HG02759 (cell line): ENCODE measurements at regions not wholly inside any gene's neighbourhood (a gene's known extent, or its start where the extent isn't known, plus 50 kb on each side); places are given as distances from the start of the nearest gene placed in this dataset.
"Not testable (repeated sequence)": the region's sequence is repeated elsewhere in the genome, so short reads cannot be mapped to it uniquely, and the experiment has no call there.

Experiments
- ATAC-seq: cut with Tn5 transposase; IDR thresholded peaks from one replicate; pipeline ENCODE4 v1.9.1; 2021; ENCODE audit warnings: mild to moderate bottlenecking, moderate library complexity; ENCODE audit not compliant: unreplicated experiment

- ATAC-seq, result no peak
Observed at GRCh38 chr7:91398341-91398740, 134.1 kb downstream of the FZD1 start.

DNA sequence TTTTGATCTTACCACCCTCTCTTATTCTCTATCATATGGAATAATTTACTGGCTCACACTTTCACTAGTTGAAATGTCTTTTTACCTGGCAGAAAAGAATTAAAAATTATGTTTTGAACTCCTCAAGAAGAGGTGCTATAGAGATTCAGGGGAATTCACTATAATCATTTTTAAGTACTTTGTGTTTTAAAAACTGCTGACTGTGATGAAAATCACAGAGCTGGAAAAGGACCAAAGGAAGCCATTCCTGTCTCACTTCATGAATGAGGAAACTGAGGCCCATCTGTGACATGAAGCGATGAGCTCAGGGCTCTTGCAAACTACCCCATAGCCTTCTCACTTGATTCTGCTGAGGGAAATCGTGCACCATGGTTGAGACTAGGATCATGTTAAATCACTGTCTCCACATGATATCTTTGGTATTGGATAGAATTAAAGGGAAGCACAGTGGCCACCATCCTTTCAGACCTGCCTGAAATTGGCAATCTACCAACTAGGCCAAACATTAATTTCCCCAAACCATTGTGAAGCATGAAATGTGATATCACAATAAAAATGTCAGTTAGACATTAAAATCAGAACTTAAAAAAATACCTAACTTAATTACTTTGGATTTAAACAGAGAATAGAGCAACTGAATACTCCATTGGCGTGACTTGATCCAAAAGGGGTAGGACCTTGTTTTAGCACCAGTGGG, 141.0 kb downstream of the FZD1 start:
- no peak for ATAC-seq

- ATAC-seq, result not testable (repeated sequence)
Observed at GRCh38 chr7:91405873-91406272, 141.6 kb downstream of the FZD1 start.

GRCh38 chr7:91407942-91408341, 143.7 kb downstream of the FZD1 start:
- ATAC-seq, result no peak

DNA sequence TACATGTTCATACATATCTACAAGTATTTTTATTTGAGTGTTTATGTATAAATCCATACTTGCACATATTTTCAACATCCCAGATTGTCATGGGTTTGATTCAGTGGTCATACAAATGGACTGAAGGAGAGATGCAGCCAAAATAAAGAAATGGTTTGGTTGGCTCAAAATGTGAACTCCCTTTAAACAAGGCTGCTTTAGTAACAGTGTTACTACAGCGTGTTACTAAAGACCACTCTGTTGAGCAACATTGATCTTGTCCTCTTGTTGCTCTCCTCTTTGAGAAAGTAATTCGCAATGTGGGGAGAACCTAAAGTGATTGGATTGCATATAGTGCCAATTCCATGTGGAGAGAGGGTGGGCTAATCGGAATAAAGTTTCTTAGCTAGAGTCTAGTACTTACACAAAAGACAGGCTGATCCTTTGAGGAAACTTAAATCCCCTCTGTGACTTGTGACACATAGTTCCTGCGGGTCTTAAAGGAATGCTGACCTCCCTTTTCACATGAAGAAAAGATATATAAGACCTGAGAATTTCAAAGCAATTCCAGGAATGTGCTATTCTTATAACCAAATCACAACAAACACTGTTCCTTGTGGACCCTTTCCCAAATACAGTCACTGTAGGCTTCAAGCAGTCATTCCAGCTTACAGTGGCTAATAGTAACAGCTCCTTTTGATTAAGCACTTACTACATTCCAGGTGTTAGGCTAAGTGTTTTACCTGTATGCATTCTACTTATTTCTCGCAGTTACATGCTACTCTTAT, 144.3 kb downstream of the FZD1 start:
- no peak for ATAC-seq

GRCh38 chr7:91411060-91411459, 146.8 kb downstream of the FZD1 start:
- ATAC-seq, result no peak

GRCh38 chr7:91412298-91412697, 148.1 kb downstream of the FZD1 start:
- ATAC-seq, result no peak

DNA sequence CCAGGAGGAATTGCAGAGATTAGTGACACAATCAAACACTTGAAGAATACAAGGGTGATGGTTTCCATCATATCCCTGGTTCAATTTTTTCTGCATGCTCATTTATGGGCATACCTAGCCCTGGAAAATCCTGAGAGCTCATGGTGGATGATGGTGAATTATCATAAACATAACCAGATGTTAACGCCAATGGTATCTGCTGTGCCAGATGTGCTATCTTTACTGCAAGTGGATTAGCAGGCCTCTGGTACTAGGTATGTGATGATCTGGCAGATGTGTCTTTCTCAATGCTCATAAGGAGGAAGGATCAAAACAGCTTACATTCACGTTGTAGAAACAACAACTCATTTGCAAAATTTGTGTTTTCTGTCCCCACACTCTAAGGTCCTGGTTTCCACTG, 150.5 kb downstream of the FZD1 start:
- no peak for ATAC-seq

DNA sequence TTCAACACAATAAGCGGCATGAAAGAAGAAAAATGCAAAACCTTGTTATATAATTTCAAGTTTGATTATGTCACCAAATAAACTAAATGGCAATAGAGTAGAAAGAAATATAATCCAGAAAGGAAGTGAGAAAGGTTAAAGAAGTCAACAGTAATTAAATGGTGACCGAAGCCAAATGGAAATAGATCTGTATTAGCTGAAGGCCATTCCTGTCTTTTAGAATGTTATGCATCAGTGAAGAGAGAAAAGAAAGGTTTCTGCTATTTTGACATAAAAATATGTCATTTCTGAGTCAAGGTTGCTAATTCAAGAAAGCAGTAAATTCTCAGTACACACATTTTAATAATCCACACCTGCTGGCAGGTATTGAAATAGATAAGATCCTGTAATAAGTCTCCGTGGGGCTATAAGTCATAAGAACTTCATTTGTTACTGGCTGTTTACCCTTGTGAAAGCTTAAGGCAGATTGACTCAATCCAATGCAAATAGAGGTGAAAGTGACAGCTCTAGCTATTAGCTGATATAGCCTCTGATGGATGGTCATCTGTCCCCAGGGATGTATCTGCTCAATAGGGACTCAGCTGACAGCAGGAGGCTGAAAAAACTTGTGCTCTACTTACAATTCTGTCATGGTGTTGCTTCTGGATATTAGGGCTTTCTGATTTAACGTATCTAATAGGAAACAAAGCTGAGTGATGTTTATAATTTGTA, 152.1 kb downstream of the FZD1 start:
- no peak for ATAC-seq

GRCh38 chr7:91420606-91421005, 156.4 kb downstream of the FZD1 start:
- ATAC-seq, result no peak

- no peak for ATAC-seq
Observed at GRCh38 chr7:91421018-91421417, 156.8 kb downstream of the FZD1 start.

DNA sequence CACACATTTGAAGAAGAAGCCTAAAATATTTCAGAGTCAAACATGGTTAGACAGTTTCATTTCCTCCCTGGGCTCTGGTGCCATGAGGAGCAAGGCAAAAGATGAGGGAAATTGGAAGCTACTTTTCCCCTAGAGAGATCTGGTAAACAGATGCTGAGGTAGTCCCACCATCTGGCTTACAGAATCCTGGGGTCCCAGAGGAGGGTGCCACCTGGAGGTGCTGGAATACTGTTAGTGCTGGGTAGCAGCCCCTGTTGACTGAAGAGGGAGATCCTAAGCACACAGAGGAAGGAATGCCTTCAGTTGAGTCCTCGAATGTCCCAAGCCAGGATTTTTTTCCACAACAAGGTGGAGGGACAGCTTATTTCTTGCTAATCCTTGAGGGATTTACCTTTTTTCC, 160.1 kb downstream of the FZD1 start:
- ATAC-seq, result no peak

- no peak for ATAC-seq
Observed at GRCh38 chr7:91425149-91425548, 160.9 kb downstream of the FZD1 start.

- ATAC-seq, result no peak
Observed at GRCh38 chr7:91427051-91427450, 162.8 kb downstream of the FZD1 start.

DNA sequence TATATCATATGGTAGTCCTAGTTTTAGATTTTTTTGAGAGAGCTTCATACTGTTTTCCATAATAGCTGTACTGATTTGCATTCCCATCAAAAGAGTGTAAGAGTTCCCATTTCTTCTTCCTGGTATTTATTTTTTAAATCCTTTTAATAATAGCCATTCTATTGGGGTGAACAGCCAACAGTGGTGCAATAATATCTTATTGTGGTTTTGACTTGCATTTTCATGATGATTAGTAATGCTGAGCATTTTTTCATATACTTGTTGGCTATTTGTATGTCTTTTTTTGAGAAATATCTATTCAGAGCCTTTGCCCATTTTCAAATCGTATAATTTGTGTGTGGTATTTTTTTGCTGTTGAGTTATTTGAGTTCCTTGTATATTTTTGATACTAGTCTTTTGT, 167.4 kb downstream of the FZD1 start:
- no peak for ATAC-seq

DNA sequence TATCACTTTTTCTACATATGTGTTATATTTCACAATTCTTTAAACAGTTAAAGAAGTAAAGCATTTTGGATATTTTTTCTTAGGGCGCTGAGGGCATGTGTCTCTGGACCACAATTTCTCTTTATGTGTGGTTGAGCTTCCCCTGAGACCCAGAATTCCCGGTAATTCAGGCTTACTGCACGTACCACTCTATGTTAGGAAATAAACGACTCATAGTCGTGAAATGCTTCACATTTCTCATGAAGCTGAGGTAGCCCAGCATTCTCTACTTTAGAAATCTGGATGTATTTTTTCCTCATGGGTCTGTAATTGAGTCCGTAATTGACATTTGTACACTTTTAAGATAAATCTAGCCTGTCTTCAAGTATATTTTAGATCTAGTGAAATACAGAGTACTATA, 170.6 kb downstream of the FZD1 start:
- no peak for ATAC-seq

- ATAC-seq, result no peak
Observed at GRCh38 chr7:91435381-91436059, 171.3 kb downstream of the FZD1 start.

DNA sequence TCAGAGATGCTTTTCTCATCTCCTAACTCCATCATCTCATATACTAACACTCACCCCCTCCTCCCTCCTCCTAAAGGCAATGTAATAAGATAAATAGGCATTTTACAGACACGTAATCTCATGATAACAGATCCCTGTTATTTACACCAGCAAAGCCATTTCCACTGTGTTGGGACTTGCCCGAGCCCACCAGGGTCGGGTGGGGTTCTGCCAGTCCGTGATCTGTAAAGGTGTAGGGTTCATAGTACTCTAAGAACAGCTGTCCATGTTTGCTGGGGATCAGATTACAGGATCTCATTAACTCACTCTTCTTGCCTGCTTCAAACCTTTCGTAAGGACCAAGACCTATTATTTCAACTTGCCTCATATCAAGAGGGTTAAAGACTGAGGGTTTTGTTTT, 172.4 kb downstream of the FZD1 start:
- no peak for ATAC-seq

DNA sequence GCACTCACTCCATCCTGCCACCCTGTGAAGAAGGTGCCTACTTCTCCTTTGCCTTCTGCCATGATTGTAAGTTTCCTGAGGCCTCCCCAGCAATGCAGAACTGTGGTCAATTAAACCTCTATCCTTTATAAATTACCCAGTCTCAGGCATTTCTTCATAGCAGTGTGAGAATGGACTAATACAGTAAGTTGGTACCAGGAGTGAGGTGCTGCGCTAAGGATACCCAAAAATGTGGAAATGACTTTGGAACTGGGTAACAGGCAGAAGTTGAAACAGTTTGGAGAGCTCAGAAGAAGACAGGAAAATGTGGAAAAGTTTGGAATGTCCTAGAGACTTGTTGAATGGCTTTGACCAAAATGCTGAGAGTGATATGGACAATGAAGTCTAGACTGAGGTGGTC, 176.0 kb downstream of the FZD1 start:
- ATAC-seq, result not testable (repeated sequence)

DNA sequence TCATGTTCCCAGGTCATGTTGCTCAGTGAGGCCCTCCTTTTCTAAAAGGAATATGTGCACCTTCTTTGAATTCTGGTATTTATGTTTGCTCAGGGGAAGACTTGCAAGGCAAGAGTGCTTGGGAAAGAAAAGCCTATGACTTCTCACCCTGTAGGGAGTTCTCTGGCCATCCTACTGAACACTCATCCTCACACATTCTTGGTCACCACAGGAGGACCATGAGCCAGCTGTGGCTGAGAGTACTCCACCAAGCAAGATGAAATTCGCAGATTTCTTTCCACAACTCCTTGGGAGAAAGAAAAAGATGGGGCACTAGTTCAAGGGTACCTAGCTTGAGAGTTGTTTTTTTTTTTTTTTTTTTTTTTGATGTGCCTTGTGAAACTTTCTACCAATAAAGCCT, 179.6 kb downstream of the FZD1 start:
- no peak for ATAC-seq

- ATAC-seq, result no peak
Observed at GRCh38 chr7:91446819-91447218, 182.6 kb downstream of the FZD1 start.
